Nephron progenitor cell (in vitro differentiated cells): ENCODE measurements at regions not wholly inside any gene's neighbourhood (a gene's known extent, or its start where the extent isn't known, plus 50 kb on each side); places are given as distances from the start of the nearest gene placed in this dataset.

Experiments
- DNase-seq: peaks from one replicate; pipeline ENCODE4 v3.0.0; 2021
- H3K27ac Mint-ChIP-seq: 2 replicates; pipeline ENCODE4 v1.8.0; 2021; ENCODE audit warnings: mild to moderate bottlenecking, moderate library complexity, mixed read lengths
- H3K27me3 Mint-ChIP-seq: 2 replicates; pipeline ENCODE4 v1.8.0; 2021; ENCODE audit warnings: mild to moderate bottlenecking, low read depth, mixed read lengths; ENCODE audit not compliant: poor library complexity
- H3K36me3 Mint-ChIP-seq: 2 replicates; pipeline ENCODE4 v1.8.0; 2021; ENCODE audit warnings: low read depth, mixed read lengths
- H3K4me1 Mint-ChIP-seq: 2 replicates; pipeline ENCODE4 v1.8.0; 2021; ENCODE audit warnings: mixed read lengths
- H3K4me3 Mint-ChIP-seq: 2 replicates; pipeline ENCODE4 v1.8.0; 2021; ENCODE audit warnings: mild to moderate bottlenecking, moderate library complexity, mixed read lengths
- H3K9me3 Mint-ChIP-seq: 2 replicates; pipeline ENCODE4 v1.8.0; 2021; ENCODE audit warnings: mild to moderate bottlenecking, moderate library complexity, mixed read lengths
- CTCF ChIP-seq: fragments of 200-600 bp; sonication (generic); IDR thresholded peaks from 2 replicates; pipeline ENCODE4 v1.5.0; 2021; ENCODE audit warnings: antibody characterized with exemption

GRCh38 chr13:44808185-44808584 is 181.1 kb downstream of the NUFIP1 start:
- H3K4me1 Mint-ChIP-seq = no peaks in the 10 kb centered on the region
- no peak for DNase-seq
- H3K4me3 Mint-ChIP-seq = no peak overlapping the region
- no peaks in the 10 kb centered on the region for H3K36me3 Mint-ChIP-seq
- no peak overlapping the region for H3K27ac Mint-ChIP-seq
- H3K27me3 Mint-ChIP-seq = peaks cover 7% of the 10 kb centered on the region
- TF ChIP-seq CTCF = no peak
- no peaks in the 10 kb centered on the region for H3K9me3 Mint-ChIP-seq

- peaks cover 7% of the 10 kb centered on the region for H3K27me3 Mint-ChIP-seq
- no peak for DNase-seq
- H3K4me3 Mint-ChIP-seq = no peak overlapping the region
- no peak overlapping the region for H3K27ac Mint-ChIP-seq
- TF ChIP-seq CTCF = no peak
- no peaks in the 10 kb centered on the region for H3K36me3 Mint-ChIP-seq
- no peaks in the 10 kb centered on the region for H3K4me1 Mint-ChIP-seq
- H3K9me3 Mint-ChIP-seq = no peaks in the 10 kb centered on the region
Measured at GRCh38 chr13:44807449-44808034, 181.7 kb downstream of the NUFIP1 start.

GRCh38 chr13:44806826-44807225 is 182.4 kb downstream of the NUFIP1 start:
- Mint-ChIP-seq H3K27ac (no peak overlapping the region), H3K4me3 (no peak overlapping the region), H3K27me3 (peaks cover 9% of the 10 kb centered on the region), H3K9me3 (no peaks in the 10 kb centered on the region), H3K36me3 (no peaks in the 10 kb centered on the region), H3K4me1 (no peaks in the 10 kb centered on the region)
- no peak for TF ChIP-seq CTCF
- DNase-seq = no peak

GRCh38 chr13:44805585-44805984 is 183.7 kb downstream of the NUFIP1 start:
- Mint-ChIP-seq H3K36me3 (no peaks in the 10 kb centered on the region), H3K4me1 (no peaks in the 10 kb centered on the region), H3K9me3 (no peaks in the 10 kb centered on the region), H3K27ac (no peak overlapping the region), H3K4me3 (no peak overlapping the region), H3K27me3 (peaks cover 10% of the 10 kb centered on the region)
- no peak for TF ChIP-seq CTCF
- no peak for DNase-seq

GRCh38 chr13:44803390-44803789 is 185.9 kb downstream of the NUFIP1 start:
- no peak for TF ChIP-seq CTCF
- Mint-ChIP-seq H3K36me3 (no peaks in the 10 kb centered on the region), H3K4me3 (no peak overlapping the region), H3K9me3 (no peaks in the 10 kb centered on the region), H3K27ac (no peak overlapping the region), H3K27me3 (peaks cover 5% of the 10 kb centered on the region), H3K4me1 (no peaks in the 10 kb centered on the region)
- no peak for DNase-seq

- Mint-ChIP-seq H3K9me3 (no peaks in the 10 kb centered on the region), H3K4me1 (no peaks in the 10 kb centered on the region)
- TF ChIP-seq CTCF = no peak
Measured at GRCh38 chr13:44802491-44802890, 186.8 kb downstream of the NUFIP1 start.

More at GRCh38 chr13:44802491-44802890, 186.8 kb downstream of the NUFIP1 start:
- H3K27ac Mint-ChIP-seq = no peak overlapping the region
- no peaks in the 10 kb centered on the region for H3K36me3 Mint-ChIP-seq
- H3K4me3 Mint-ChIP-seq = no peak overlapping the region
- H3K27me3 Mint-ChIP-seq = peaks cover 2% of the 10 kb centered on the region
- DNase-seq = no peak
